ENCODE measurements at regions not wholly inside any gene's neighbourhood (a gene's known extent, or its start where the extent isn't known, plus 50 kb on each side); places are given as distances from the start of the nearest gene placed in this dataset.

DNA sequence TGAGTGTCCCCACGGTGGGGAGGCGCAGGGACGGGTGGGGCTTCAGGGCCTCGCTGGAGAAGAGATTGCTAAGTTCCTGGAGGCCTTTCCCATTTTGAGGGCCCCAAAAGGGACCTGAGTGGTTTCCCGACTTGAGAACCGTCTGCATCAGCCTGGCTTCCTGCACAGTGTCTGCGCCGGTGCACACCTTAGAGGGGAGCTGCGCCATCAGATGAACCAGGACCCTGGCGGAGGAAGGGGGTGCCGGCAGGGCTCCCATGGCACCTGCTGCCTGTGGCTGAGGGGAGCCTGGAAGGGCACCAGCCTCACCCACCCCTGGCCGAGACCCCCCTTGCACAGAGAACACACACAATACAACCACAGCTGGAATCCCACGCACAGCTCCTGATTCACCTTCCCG, 465.1 kb upstream of the MYT1L start:
- TF ChIP-seq CTCF (conservative IDR thresholded peaks at IDR 0.05; ENCODE audit: low read length) (no peak), EZH2phosphoT487 (IDR thresholded peaks at IDR 0.05; ENCODE audit: borderline replicate concordance, low read depth, low read length) (no peak)
- H3K79me2 ChIP-seq (ENCODE audit: insufficient read depth, low read depth, low read length), result no peaks in the 10 kb centered on the region
- no peak overlapping the region for H3K4me2 ChIP-seq (ENCODE audit: low read length)
- H3K36me3 ChIP-seq (ENCODE audit: insufficient read depth, low read length), result no peaks in the 10 kb centered on the region
- no peaks in the 10 kb centered on the region for H3K4me1 ChIP-seq (ENCODE audit: insufficient read depth, low read length, poor library complexity, severe bottlenecking)
- no peaks in the 10 kb centered on the region for H3K9me2 ChIP-seq (ENCODE audit: insufficient read depth, low read length)
- H3K9me3 ChIP-seq (ENCODE audit: low read length), result no peaks in the 10 kb centered on the region
- no peak overlapping the region for H3K27ac ChIP-seq (ENCODE audit: low read depth, low read length, poor library complexity, severe bottlenecking)
- ChIA-PET CTCF (ENCODE audit: unreplicated experiment) (no interaction called here), POLR2A (interaction anchor here (0.9 kb wide), 1 partner anchor 762 kb away, joined by 3 read pairs; the partner anchor contains the start of gene RNASEH1)
- BruUV-seq (replicated peaks), result no TSS peak
- intact Hi-C loops (cut with micrococcal nuclease; ENCODE audit: unreplicated experiment), result no loop called here
- no peak overlapping the region for H3K4me3 ChIP-seq (ENCODE audit: low read depth, low read length, poor library complexity, severe bottlenecking)
- no peak overlapping the region for H2AFZ ChIP-seq (ENCODE audit: low read length)
- no peaks in the 10 kb centered on the region for H4K20me1 ChIP-seq (ENCODE audit: insufficient read depth, low read length)
- DNase-seq (ENCODE audit: low spot score), result no peak

DNA sequence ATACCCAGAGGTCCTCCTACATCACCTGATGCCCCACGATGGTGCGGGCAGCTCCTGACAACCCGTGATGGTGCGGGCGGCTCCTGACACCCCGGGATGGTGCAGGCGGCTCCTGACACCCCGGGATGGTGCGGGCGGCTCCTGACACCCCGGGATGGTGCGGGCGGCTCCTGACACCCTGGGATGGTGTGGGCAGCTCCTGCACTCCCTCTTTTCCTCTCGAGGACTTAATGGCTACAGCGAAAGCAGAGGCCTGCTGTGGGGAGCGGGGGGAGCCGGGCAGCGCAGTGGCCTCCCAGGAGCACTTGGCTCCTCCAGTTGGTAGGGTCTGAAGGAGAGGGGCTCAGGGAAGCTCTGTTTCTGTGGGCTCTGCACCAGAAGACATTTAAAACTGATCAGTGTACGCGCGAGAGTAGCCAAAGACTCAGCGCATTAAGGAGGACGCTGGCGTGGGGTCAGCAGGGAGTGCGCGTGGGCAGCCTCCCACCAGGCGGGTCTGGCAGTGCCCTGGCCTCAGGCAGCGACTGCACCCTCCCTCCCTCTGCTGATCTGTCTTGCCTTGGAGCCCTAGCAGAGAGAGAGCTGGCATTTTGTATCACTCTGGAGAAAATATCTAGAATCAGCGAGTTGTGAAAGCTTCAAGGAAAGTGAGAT, 464.5 kb upstream of the MYT1L start:
- no TSS peak for BruUV-seq (replicated peaks)
- Histone ChIP-seq H3K36me3 (ENCODE audit: insufficient read depth, low read length) (no peaks in the 10 kb centered on the region), H2AFZ (ENCODE audit: low read length) (no peak overlapping the region), H4K20me1 (ENCODE audit: insufficient read depth, low read length) (no peaks in the 10 kb centered on the region), H3K9me3 (ENCODE audit: low read length) (no peaks in the 10 kb centered on the region), H3K79me2 (ENCODE audit: insufficient read depth, low read depth, low read length) (no peaks in the 10 kb centered on the region), H3K4me2 (ENCODE audit: low read length) (no peak overlapping the region), H3K4me3 (ENCODE audit: low read depth, low read length, poor library complexity, severe bottlenecking) (no peak overlapping the region), H3K27ac (ENCODE audit: low read depth, low read length, poor library complexity, severe bottlenecking) (no peak overlapping the region), H3K9me2 (ENCODE audit: insufficient read depth, low read length) (no peaks in the 10 kb centered on the region), H3K4me1 (ENCODE audit: insufficient read depth, low read length, poor library complexity, severe bottlenecking) (no peaks in the 10 kb centered on the region)
- CTCF ChIA-PET (ENCODE audit: unreplicated experiment), result no interaction called here
- no peak for DNase-seq (ENCODE audit: low spot score)
- TF ChIP-seq EZH2phosphoT487 (IDR thresholded peaks at IDR 0.05; ENCODE audit: borderline replicate concordance, low read depth, low read length) (no peak), CTCF (conservative IDR thresholded peaks at IDR 0.05; ENCODE audit: low read length) (no peak)
- intact Hi-C loops (cut with micrococcal nuclease; ENCODE audit: unreplicated experiment), result no loop called here
- POLR2A ChIA-PET, result interaction anchor here (0.6 to 0.9 kb wide), 2 partner anchors 10 to 763 kb away, joined by 3 read pairs; partner anchors contain the start of gene RNASEH1

DNA sequence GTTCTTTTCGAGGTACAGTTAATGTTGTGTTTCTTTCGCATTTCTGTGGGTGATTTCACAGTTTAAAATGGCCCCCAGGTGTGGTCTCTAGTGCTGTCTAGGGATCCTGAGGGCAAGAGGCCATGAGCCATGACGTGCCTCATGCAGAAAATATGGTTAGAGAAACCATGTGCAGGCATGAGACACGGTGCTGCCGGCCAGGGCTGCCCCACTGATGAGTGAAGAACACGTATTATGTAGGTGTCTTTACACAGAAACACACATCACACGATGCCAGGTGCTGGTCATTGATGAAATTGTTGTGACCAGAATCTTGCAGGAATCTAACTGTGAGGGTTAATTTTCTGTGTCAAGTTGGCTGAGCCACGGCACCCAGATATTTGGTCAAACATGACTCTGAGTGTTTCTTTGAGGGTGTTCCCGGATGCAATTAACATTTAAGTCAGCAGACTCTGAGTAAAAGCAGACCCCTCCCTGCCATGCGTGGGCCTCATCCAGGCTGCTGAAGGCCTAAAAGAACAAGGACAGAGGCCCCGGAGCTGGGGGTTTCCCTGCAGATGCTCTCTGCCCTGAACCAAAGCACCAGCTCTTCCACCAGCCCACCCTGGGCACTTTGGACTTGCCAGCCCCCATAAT, 463.0 kb upstream of the MYT1L start:
- no peak overlapping the region for H3K27ac ChIP-seq (ENCODE audit: low read depth, low read length, poor library complexity, severe bottlenecking)
- no peak for DNase-seq (ENCODE audit: low spot score)
- intact Hi-C loops (cut with micrococcal nuclease; ENCODE audit: unreplicated experiment), result no loop called here
- POLR2A ChIA-PET, result no interaction called here
- TF ChIP-seq EZH2phosphoT487 (IDR thresholded peaks at IDR 0.05; ENCODE audit: borderline replicate concordance, low read depth, low read length) (no peak), CTCF (conservative IDR thresholded peaks at IDR 0.05; ENCODE audit: low read length) (no peak)
- CTCF ChIA-PET (ENCODE audit: unreplicated experiment), result no interaction called here
- H3K9me3 ChIP-seq (ENCODE audit: low read length), result no peaks in the 10 kb centered on the region
- H3K79me2 ChIP-seq (ENCODE audit: insufficient read depth, low read depth, low read length), result no peaks in the 10 kb centered on the region
- BruUV-seq (replicated peaks), result no TSS peak
- H3K4me3 ChIP-seq (ENCODE audit: low read depth, low read length, poor library complexity, severe bottlenecking), result no peak overlapping the region
- no peaks in the 10 kb centered on the region for H3K9me2 ChIP-seq (ENCODE audit: insufficient read depth, low read length)
- H2AFZ ChIP-seq (ENCODE audit: low read length), result no peak overlapping the region
- H3K4me2 ChIP-seq (ENCODE audit: low read length), result no peak overlapping the region
- no peaks in the 10 kb centered on the region for H4K20me1 ChIP-seq (ENCODE audit: insufficient read depth, low read length)
- H3K4me1 ChIP-seq (ENCODE audit: insufficient read depth, low read length, poor library complexity, severe bottlenecking), result no peaks in the 10 kb centered on the region
- no peaks in the 10 kb centered on the region for H3K36me3 ChIP-seq (ENCODE audit: insufficient read depth, low read length)
